MG63 (cell line): ENCODE measurements at regions not wholly inside any gene's neighbourhood (a gene's known extent, or its start where the extent isn't known, plus 50 kb on each side); places are given as distances from the start of the nearest gene placed in this dataset.
A peak's percentile ranks its signal among the peaks of the same experiment; 100 is the strongest.

Experiments
- DNase-seq: peaks from one replicate; pipeline ENCODE4 v3.0.0-alpha.2; 2020
- H3K27me3 ChIP-seq: fragments of 250-450 bp; sonication (Bioruptor Pico); 2 replicates; pipeline ENCODE4 v1.5.1; 2020; ENCODE audit warnings: mild to moderate bottlenecking, moderate library complexity
- H3K36me3 ChIP-seq: fragments of 250-450 bp; sonication (Bioruptor Pico); 2 replicates; pipeline ENCODE4 v1.5.1; 2020; ENCODE audit warnings: mild to moderate bottlenecking, moderate library complexity
- H3K4me3 ChIP-seq: fragments of 250-450 bp; sonication (Bioruptor Pico); 2 replicates; pipeline ENCODE4 v1.5.1; 2020; ENCODE audit warnings: mild to moderate bottlenecking, moderate library complexity
- H3K9me3 ChIP-seq: fragments of 250-450 bp; sonication (Bioruptor Pico); 2 replicates; pipeline ENCODE4 v1.5.1; 2020; ENCODE audit warnings: mild to moderate bottlenecking, moderate library complexity

DNA sequence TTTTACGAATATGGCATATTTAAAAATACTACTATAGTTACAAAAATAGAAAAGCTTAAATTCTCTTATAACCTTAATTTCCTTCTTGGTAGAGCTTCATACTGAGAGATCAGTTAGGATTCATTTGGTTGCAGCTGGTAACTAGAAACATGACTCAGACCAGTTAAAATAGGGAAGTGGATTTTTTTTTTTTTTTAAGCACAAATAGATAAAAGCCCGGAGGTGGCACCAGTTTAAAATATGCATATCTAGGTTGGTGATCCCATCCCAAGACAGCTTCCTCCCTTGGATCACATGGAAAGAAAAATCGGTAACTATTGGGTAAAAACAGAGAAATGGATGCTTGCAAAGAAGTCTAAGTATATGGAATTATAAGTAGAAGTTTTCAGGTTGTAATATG, 1634.3 kb downstream of the MAT2B start:
- no peaks in the 10 kb centered on the region for H3K9me3 ChIP-seq
- no peaks in the 10 kb centered on the region for H3K36me3 ChIP-seq
- DNase-seq: no peak
- H3K27me3 ChIP-seq: no peaks in the 10 kb centered on the region
- no peak overlapping the region for H3K4me3 ChIP-seq

- Histone ChIP-seq H3K36me3 (no peaks in the 10 kb centered on the region), H3K27me3 (no peaks in the 10 kb centered on the region), H3K9me3 (no peaks in the 10 kb centered on the region), H3K4me3 (no peak overlapping the region)
- no peak for DNase-seq
Measured at GRCh38 chr5:165143741-165144140, 1638.3 kb downstream of the MAT2B start.

- Histone ChIP-seq H3K9me3 (no peaks in the 10 kb centered on the region), H3K27me3 (no peaks in the 10 kb centered on the region), H3K36me3 (no peaks in the 10 kb centered on the region), H3K4me3 (no peak overlapping the region)
- DNase-seq: no peak
Measured at GRCh38 chr5:165149431-165149830, 1644.0 kb downstream of the MAT2B start.

- no peak overlapping the region for H3K4me3 ChIP-seq
- H3K36me3 ChIP-seq: no peaks in the 10 kb centered on the region
- H3K9me3 ChIP-seq: no peaks in the 10 kb centered on the region
- no peaks in the 10 kb centered on the region for H3K27me3 ChIP-seq
- no peak for DNase-seq
Measured at GRCh38 chr5:165152058-165152457, 1646.6 kb downstream of the MAT2B start.

DNA sequence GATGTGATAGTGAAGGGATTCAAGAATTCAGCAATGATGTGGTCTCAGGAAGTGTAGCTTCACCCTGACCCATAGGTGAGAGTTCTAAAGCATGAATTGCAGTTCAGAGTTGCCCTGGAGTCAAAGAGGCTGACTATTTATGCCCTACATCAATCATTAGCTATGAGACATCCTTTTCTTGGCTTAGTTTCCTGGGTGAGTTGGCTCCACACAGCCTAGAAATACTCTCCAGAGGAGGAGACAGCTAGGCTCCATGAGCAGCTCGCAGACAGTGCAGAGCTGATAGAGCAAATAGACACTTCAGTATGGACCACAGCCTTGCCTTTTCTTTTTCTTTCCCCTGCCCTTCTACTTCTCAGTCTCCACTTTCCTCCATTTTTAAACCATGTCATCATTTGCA, 1651.8 kb downstream of the MAT2B start:
- no peaks in the 10 kb centered on the region for H3K9me3 ChIP-seq
- no peaks in the 10 kb centered on the region for H3K27me3 ChIP-seq
- no peak overlapping the region for H3K4me3 ChIP-seq
- peak; percentile 43 for DNase-seq
- H3K36me3 ChIP-seq: no peaks in the 10 kb centered on the region

DNA sequence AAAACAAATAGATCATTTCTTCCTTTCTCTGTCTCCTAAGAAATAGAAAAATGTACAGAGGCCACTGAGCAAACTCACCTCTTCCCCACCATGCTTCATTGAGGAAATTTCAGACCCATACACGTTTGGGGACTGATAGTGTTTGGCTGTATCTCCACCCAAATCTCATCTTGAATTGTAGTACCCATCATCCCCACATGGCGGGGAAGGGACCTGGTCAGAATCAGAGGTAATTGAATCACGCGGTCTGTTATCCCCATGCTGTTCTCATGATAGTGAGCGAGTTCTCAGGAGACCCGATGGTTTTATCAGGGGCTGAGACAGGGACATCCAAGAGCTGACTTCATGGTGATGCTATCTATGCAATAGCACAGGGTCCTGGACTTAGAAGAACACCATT, 1655.8 kb downstream of the MAT2B start:
- no peak for DNase-seq
- H3K36me3 ChIP-seq: no peaks in the 10 kb centered on the region
- H3K9me3 ChIP-seq: no peaks in the 10 kb centered on the region
- H3K4me3 ChIP-seq: no peak overlapping the region
- H3K27me3 ChIP-seq: no peaks in the 10 kb centered on the region

DNA sequence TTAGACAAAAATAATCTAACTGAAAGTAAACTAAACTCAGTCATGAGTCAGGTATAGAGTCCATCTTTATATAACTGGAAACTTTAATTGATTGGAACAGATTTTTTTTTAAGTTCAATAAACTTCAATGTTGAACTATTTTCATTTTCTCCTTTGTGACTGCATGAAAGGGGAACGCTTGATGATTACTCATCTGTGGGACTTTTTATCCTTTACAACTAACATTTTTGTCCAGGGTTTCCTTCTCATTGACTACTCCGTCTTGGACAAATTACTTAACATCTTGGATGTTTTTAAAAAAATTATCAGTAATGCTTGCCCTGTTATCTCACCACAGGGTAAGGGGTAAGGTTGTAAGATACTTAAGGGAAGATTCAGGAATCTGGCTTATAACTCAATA, 1658.4 kb downstream of the MAT2B start:
- Histone ChIP-seq H3K27me3 (no peaks in the 10 kb centered on the region), H3K9me3 (no peaks in the 10 kb centered on the region), H3K36me3 (no peaks in the 10 kb centered on the region), H3K4me3 (no peak overlapping the region)
- no peak for DNase-seq

- DNase-seq: no peak
- Histone ChIP-seq H3K9me3 (no peaks in the 10 kb centered on the region), H3K27me3 (no peaks in the 10 kb centered on the region), H3K36me3 (no peaks in the 10 kb centered on the region), H3K4me3 (no peak overlapping the region)
Measured at GRCh38 chr5:165173651-165174050, 1668.2 kb downstream of the MAT2B start.

DNA sequence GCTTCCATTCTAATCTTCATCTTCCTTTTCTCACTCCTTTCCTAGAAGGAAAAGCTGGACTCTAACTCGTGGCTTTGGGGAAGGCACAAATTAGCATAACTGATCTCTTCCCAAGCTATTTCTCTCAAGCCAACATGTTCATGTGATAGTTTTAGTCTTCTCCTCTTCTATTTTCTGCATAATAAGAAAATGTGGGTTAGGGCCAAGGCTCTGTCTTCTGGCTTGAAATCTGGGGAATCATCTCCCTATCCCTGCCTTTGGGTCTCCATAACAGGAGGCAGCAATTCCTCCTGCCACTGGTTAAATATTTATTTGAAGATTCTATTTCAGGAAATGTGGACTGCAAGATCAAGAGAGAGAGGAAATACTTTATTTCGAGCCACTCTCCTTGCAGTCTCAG, 1669.6 kb downstream of the MAT2B start:
- no peaks in the 10 kb centered on the region for H3K27me3 ChIP-seq
- no peaks in the 10 kb centered on the region for H3K9me3 ChIP-seq
- no peak overlapping the region for H3K4me3 ChIP-seq
- no peaks in the 10 kb centered on the region for H3K36me3 ChIP-seq
- no peak for DNase-seq

- Histone ChIP-seq H3K9me3 (no peaks in the 10 kb centered on the region), H3K27me3 (no peaks in the 10 kb centered on the region), H3K4me3 (no peak overlapping the region), H3K36me3 (no peaks in the 10 kb centered on the region)
- no peak for DNase-seq
Measured at GRCh38 chr5:165184183-165184582, 1678.8 kb downstream of the MAT2B start.

GRCh38 chr5:165185716-165186115, 1680.3 kb downstream of the MAT2B start:
- DNase-seq: no peak

GRCh38 chr5:165187815-165188214, 1682.4 kb downstream of the MAT2B start:
- Histone ChIP-seq H3K4me3 (no peak overlapping the region), H3K27me3 (no peaks in the 10 kb centered on the region), H3K36me3 (no peaks in the 10 kb centered on the region), H3K9me3 (no peaks in the 10 kb centered on the region)
- DNase-seq: no peak

More at GRCh38 chr5:165185716-165186115, 1680.3 kb downstream of the MAT2B start:
- no peaks in the 10 kb centered on the region for H3K9me3 ChIP-seq
- H3K36me3 ChIP-seq: no peaks in the 10 kb centered on the region
- no peak overlapping the region for H3K4me3 ChIP-seq
- H3K27me3 ChIP-seq: no peaks in the 10 kb centered on the region

- no peak for DNase-seq
Measured at GRCh38 chr5:165188556-165189175, 1683.2 kb downstream of the MAT2B start.

GRCh38 chr5:165196961-165197360, 1691.5 kb downstream of the MAT2B start:
- Histone ChIP-seq H3K4me3 (no peak overlapping the region), H3K27me3 (no peaks in the 10 kb centered on the region), H3K36me3 (no peaks in the 10 kb centered on the region), H3K9me3 (no peaks in the 10 kb centered on the region)
- no peak for DNase-seq

More at GRCh38 chr5:165188556-165189175, 1683.2 kb downstream of the MAT2B start:
- no peaks in the 10 kb centered on the region for H3K9me3 ChIP-seq
- H3K4me3 ChIP-seq: no peak overlapping the region
- no peaks in the 10 kb centered on the region for H3K27me3 ChIP-seq
- H3K36me3 ChIP-seq: no peaks in the 10 kb centered on the region

DNA sequence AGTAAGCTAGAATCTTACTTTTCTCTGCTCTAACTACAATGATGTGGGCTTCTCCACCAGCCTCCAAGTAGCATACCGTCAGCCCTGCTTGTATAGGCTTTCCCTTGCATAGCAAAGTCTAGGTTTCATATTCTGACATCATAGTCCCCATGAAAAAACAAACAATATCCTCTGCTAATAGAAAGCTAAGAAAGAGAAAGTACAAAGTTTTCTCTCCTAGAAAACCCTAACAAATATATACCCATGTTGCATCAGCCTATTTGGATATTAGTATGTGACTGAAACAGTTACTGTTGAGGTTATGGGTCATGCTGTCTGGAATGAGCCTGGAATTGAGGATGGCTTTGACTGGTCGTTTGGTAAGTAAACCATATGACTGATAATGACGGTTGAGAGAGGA, 1696.0 kb downstream of the MAT2B start:
- no peak overlapping the region for H3K4me3 ChIP-seq
- peak; percentile 10 for DNase-seq
- no peaks in the 10 kb centered on the region for H3K36me3 ChIP-seq
- H3K27me3 ChIP-seq: no peaks in the 10 kb centered on the region
- no peaks in the 10 kb centered on the region for H3K9me3 ChIP-seq

DNA sequence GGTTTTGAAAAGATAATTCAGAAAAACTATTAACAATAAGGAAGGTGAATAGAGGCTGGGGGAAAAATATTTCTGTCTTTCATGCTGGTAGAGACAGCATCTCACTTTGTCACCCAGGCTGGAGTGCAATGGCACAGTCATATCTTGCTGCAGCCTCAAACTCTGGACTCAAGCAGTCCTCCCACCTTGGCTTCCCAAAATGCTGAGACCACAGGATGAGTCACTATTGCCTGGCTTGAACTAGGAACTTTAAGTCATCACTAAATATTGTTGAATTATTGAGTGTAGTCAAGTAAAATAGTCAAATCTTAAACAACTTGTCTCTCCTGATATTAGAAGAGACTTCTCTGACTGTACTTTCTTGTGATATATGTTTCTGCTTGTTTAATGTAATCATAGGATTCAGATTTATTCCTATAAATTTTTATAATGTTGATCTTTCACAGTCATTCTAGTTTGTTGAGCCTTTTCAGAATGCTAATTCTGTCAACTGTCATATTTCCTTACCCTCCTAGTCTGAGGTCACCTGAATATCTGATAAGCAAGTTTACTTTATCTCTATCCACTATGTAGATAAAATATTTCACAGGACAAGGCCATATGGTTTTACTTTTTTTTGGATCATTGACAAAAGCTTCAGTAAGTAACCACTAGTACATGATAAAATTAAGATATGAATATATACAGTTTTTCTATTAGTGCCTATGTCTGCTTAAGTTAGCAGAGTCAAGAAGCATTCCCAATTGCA, 1696.5 kb downstream of the MAT2B start:
- Histone ChIP-seq H3K36me3 (no peaks in the 10 kb centered on the region), H3K9me3 (no peaks in the 10 kb centered on the region), H3K4me3 (no peak overlapping the region), H3K27me3 (no peaks in the 10 kb centered on the region)
- peak; percentile 76 for DNase-seq

GRCh38 chr5:165202519-165202910, 1697.1 kb downstream of the MAT2B start:
- Histone ChIP-seq H3K9me3 (no peaks in the 10 kb centered on the region), H3K36me3 (no peaks in the 10 kb centered on the region), H3K27me3 (no peaks in the 10 kb centered on the region), H3K4me3 (no peak overlapping the region)
- no peak for DNase-seq

- Histone ChIP-seq H3K4me3 (no peak overlapping the region), H3K9me3 (no peaks in the 10 kb centered on the region), H3K36me3 (no peaks in the 10 kb centered on the region), H3K27me3 (no peaks in the 10 kb centered on the region)
- no peak for DNase-seq
Measured at GRCh38 chr5:165209101-165209727, 1703.8 kb downstream of the MAT2B start.
